ENCODE measurements at regions not wholly inside any gene's neighbourhood (a gene's known extent, or its start where the extent isn't known, plus 50 kb on each side); places are given as distances from the start of the nearest gene placed in this dataset.

- no peak overlapping the region for H3K4ac ChIP-seq (ENCODE audit: low read depth, low read length)
- no peak overlapping the region for H3K23ac ChIP-seq (ENCODE audit: low read depth, low read length)
- no peak overlapping the region for H3K18ac ChIP-seq (ENCODE audit: low read depth, low read length)
- H3K4me2 ChIP-seq (ENCODE audit: low read depth, low read length) = no peak overlapping the region
- no peaks in the 10 kb centered on the region for H3K27me3 ChIP-seq (ENCODE audit: control insufficient read depth, insufficient read depth, low read length)
- dilution Hi-C loops (cut with HindIII; ENCODE audit: low sequenced_read_pairs, unreplicated experiment) = no loop called here
- H3K56ac ChIP-seq (ENCODE audit: extremely low read depth, insufficient read depth, low read length) = no peak overlapping the region
- H2BK20ac ChIP-seq (ENCODE audit: low read depth, low read length) = no peak overlapping the region
- ATAC-seq (ENCODE audit: low read depth) = no peak
- no peak overlapping the region for H2AK5ac ChIP-seq (ENCODE audit: low read depth, low read length)
- H2BK120ac ChIP-seq (ENCODE audit: low read depth, low read length) = no peak overlapping the region
- no peak overlapping the region for H2AFZ ChIP-seq (replicated peaks; ENCODE audit: low read length, poor library complexity)
- H3K79me1 ChIP-seq (ENCODE audit: low read depth in 1 of 2, low read length in 2 of 2) = no peaks in the 10 kb centered on the region
- TF ChIP-seq CHD1 (IDR thresholded peaks at IDR 0.05; ENCODE audit: low read depth, low read length) = no peak
- TF ChIP-seq MAFK (IDR thresholded peaks at IDR 0.05; ENCODE audit: low read depth, low read length) = no peak
- TF ChIP-seq POLR2A (IDR thresholded peaks at IDR 0.05; ENCODE audit: low read depth, low read length) = no peak
- TF ChIP-seq RFX5 (IDR thresholded peaks at IDR 0.05; ENCODE audit: low read depth, low read length) = no peak
- TF ChIP-seq FOS (IDR thresholded peaks at IDR 0.05; ENCODE audit: low read depth, low read length) = no peak
- TF ChIP-seq USF2 (IDR thresholded peaks at IDR 0.05; ENCODE audit: low read depth, low read length) = no peak
- no peak for TF ChIP-seq RAD21 (IDR thresholded peaks at IDR 0.05; ENCODE audit: low read length)
- no peak for TF ChIP-seq ELK1 (IDR thresholded peaks at IDR 0.05; ENCODE audit: borderline replicate concordance, low read depth, low read length)
- TF ChIP-seq CEBPB (IDR thresholded peaks at IDR 0.05; ENCODE audit: low read depth, low read length) = no peak
- no peak for TF ChIP-seq MXI1 (IDR thresholded peaks at IDR 0.05; ENCODE audit: borderline replicate concordance, low read depth, low read length)
- no peak for DNase-seq
- no TSS peak for BruUV-seq (replicated peaks)
- H3K36me3 ChIP-seq (ENCODE audit: control insufficient read depth, insufficient read depth, low read length) = no peaks in the 10 kb centered on the region
- H3K9me3 ChIP-seq (ENCODE audit: control insufficient read depth, insufficient read depth, low read length) = no peaks in the 10 kb centered on the region
- no peak overlapping the region for H2BK5ac ChIP-seq (ENCODE audit: low read depth, low read length, poor library complexity, severe bottlenecking)
- in situ Hi-C loops (cut with MboI; ENCODE audit: low sequenced_read_pairs) = no loop called here
- H3K4me1 ChIP-seq (ENCODE audit: control insufficient read depth, insufficient read depth, low read length) = no peaks in the 10 kb centered on the region
- no peak overlapping the region for H4K5ac ChIP-seq (ENCODE audit: low read depth, low read length)
- H3K14ac ChIP-seq (replicated peaks; ENCODE audit: low read depth, low read length) = no peak overlapping the region
- H2AK9ac ChIP-seq (replicated peaks; ENCODE audit: low read depth, low read length, poor library complexity) = no peak overlapping the region
- H4K20me1 ChIP-seq (ENCODE audit: insufficient read depth, low read length) = no peaks in the 10 kb centered on the region
- no peak overlapping the region for H4K91ac ChIP-seq (ENCODE audit: insufficient read depth, low read depth, low read length)
- no peak overlapping the region for H2BK15ac ChIP-seq (ENCODE audit: low read depth, low read length)
- H3K9ac ChIP-seq (ENCODE audit: low read depth, low read length) = no peak overlapping the region
- ChIA-PET CTCF (no interaction called here), POLR2A (ENCODE audit: unreplicated experiment) (no interaction called here)
- no CpG with 5 or more reads among the region's 2 CpGs for WGBS, 2 experiments (ENCODE audit: extremely low coverage in 2 of 2, insufficient read length in 1 of 2)
- no peak overlapping the region for H3K4me3 ChIP-seq (ENCODE audit: insufficient read depth, low read depth, low read length)
- H3K27ac ChIP-seq (ENCODE audit: insufficient read depth, low read length) = no peak overlapping the region
- H4K8ac ChIP-seq (ENCODE audit: low read depth in 2 of 2, low read length in 2 of 2) = no peak overlapping the region
- intact Hi-C loops (cut with micrococcal nuclease) = no loop called here
- no peaks in the 10 kb centered on the region for H3K9me1 ChIP-seq (ENCODE audit: insufficient read depth, low read length)
Observed at GRCh38 chr1:216922406-216922805, 199.2 kb upstream of the ESRRG start.

Data from IMR-90 (cell line).